ENCODE measurements at regions not wholly inside any gene's neighbourhood (a gene's known extent, or its start where the extent isn't known, plus 50 kb on each side); places are given as distances from the start of the nearest gene placed in this dataset.

GRCh38 chr18:25464227-25464626 is 112.3 kb upstream of the ZNF521 start:
- H3K27ac ChIP-seq: no peak overlapping the region
- no peak for TF ChIP-seq POLR2AphosphoS5 (IDR thresholded peaks at IDR 0.05; ENCODE audit: borderline replicate concordance, low read depth, low read length)
- no peak for TF ChIP-seq EZH2 (IDR thresholded peaks at IDR 0.05)
- TF ChIP-seq FOXP2 (optimal IDR thresholded peaks at IDR 0.05; ENCODE audit: control extremely low read depth, extremely low read length, insufficient read depth): no peak
- DNase-seq (ENCODE audit: low read depth, low spot score): no peak
- H3K9ac ChIP-seq (ENCODE audit: insufficient read length): no peak overlapping the region
- no peak overlapping the region for H3K4me3 ChIP-seq
- H3K9me3 ChIP-seq (ENCODE audit: low read depth, low read length): no peaks in the 10 kb centered on the region
- no peaks in the 10 kb centered on the region for H3K36me3 ChIP-seq (ENCODE audit: insufficient read depth, low read length)

- Histone ChIP-seq H3K27ac (no peak overlapping the region), H3K9me3 (ENCODE audit: low read depth, low read length) (no peaks in the 10 kb centered on the region), H3K36me3 (ENCODE audit: insufficient read depth, low read length) (no peaks in the 10 kb centered on the region), H3K4me3 (no peak overlapping the region), H3K9ac (ENCODE audit: insufficient read length) (no peak overlapping the region)
- no peak for TF ChIP-seq EZH2 (IDR thresholded peaks at IDR 0.05)
- no peak for TF ChIP-seq POLR2AphosphoS5 (IDR thresholded peaks at IDR 0.05; ENCODE audit: borderline replicate concordance, low read depth, low read length)
- no peak for TF ChIP-seq FOXP2 (optimal IDR thresholded peaks at IDR 0.05; ENCODE audit: control extremely low read depth, extremely low read length, insufficient read depth)
- DNase-seq (ENCODE audit: low read depth, low spot score): no peak
Observed at GRCh38 chr18:25463726-25464125, 111.8 kb upstream of the ZNF521 start.

DNA sequence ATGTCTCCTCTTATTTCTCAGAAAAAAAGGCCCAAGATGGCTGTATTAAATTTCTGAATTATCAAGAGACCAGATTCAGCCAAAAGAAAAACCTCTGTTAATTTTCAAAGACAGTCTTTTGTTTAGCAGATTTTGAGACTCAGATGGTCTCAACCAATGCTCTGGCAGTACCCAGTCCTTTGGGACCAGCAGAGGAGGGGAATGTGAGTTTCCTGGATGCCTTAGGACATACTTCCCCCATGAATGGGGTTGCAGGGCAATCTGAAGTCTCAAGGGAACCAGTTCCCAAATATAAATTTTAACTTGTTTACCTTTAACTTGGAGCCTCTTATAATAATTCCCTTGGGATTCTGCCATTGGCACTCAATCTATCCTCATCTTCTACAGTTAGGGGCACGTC is 107.8 kb upstream of the ZNF521 start:
- Histone ChIP-seq H3K4me3 (no peak overlapping the region), H3K9me3 (ENCODE audit: low read depth, low read length) (no peaks in the 10 kb centered on the region), H3K36me3 (ENCODE audit: insufficient read depth, low read length) (no peaks in the 10 kb centered on the region), H3K9ac (ENCODE audit: insufficient read length) (no peak overlapping the region), H3K27ac (no peak overlapping the region)
- DNase-seq (ENCODE audit: low read depth, low spot score): no peak
- TF ChIP-seq POLR2AphosphoS5 (IDR thresholded peaks at IDR 0.05; ENCODE audit: borderline replicate concordance, low read depth, low read length) (no peak), FOXP2 (optimal IDR thresholded peaks at IDR 0.05; ENCODE audit: control extremely low read depth, extremely low read length, insufficient read depth) (no peak), EZH2 (IDR thresholded peaks at IDR 0.05) (no peak)

GRCh38 chr18:25457601-25458000 is 105.6 kb upstream of the ZNF521 start:
- Histone ChIP-seq H3K36me3 (ENCODE audit: insufficient read depth, low read length) (no peaks in the 10 kb centered on the region), H3K9me3 (ENCODE audit: low read depth, low read length) (no peaks in the 10 kb centered on the region), H3K9ac (ENCODE audit: insufficient read length) (no peak overlapping the region), H3K27ac (no peak overlapping the region), H3K4me3 (no peak overlapping the region)
- DNase-seq (ENCODE audit: low read depth, low spot score): no peak
- TF ChIP-seq POLR2AphosphoS5 (IDR thresholded peaks at IDR 0.05; ENCODE audit: borderline replicate concordance, low read depth, low read length) (no peak), EZH2 (IDR thresholded peaks at IDR 0.05) (no peak), FOXP2 (optimal IDR thresholded peaks at IDR 0.05; ENCODE audit: control extremely low read depth, extremely low read length, insufficient read depth) (no peak)

DNA sequence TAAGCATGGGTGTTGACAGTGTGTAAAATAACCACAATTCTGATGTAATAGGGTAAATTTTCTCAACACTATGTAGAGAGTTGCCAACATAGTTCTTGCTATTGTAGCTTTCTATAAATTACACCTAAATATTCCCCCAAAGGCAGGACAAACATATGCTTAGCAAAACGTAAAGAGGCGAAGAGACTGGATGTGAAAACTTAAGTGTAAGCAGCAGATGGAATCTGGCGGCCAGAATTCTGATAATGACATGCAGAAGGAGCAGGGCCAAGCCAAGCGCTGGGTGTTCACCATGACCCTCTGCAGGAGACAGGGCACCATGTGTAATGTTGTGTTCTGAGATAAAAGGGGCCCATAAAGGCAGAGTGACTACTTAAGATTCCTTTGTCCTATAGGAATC is 105.2 kb upstream of the ZNF521 start:
- Histone ChIP-seq H3K27ac (no peak overlapping the region), H3K9me3 (ENCODE audit: low read depth, low read length) (no peaks in the 10 kb centered on the region), H3K9ac (ENCODE audit: insufficient read length) (no peak overlapping the region), H3K36me3 (ENCODE audit: insufficient read depth, low read length) (no peaks in the 10 kb centered on the region), H3K4me3 (no peak overlapping the region)
- DNase-seq (ENCODE audit: low read depth, low spot score): no peak
- TF ChIP-seq POLR2AphosphoS5 (IDR thresholded peaks at IDR 0.05; ENCODE audit: borderline replicate concordance, low read depth, low read length) (no peak), EZH2 (IDR thresholded peaks at IDR 0.05) (no peak), FOXP2 (optimal IDR thresholded peaks at IDR 0.05; ENCODE audit: control extremely low read depth, extremely low read length, insufficient read depth) (no peak)

DNA sequence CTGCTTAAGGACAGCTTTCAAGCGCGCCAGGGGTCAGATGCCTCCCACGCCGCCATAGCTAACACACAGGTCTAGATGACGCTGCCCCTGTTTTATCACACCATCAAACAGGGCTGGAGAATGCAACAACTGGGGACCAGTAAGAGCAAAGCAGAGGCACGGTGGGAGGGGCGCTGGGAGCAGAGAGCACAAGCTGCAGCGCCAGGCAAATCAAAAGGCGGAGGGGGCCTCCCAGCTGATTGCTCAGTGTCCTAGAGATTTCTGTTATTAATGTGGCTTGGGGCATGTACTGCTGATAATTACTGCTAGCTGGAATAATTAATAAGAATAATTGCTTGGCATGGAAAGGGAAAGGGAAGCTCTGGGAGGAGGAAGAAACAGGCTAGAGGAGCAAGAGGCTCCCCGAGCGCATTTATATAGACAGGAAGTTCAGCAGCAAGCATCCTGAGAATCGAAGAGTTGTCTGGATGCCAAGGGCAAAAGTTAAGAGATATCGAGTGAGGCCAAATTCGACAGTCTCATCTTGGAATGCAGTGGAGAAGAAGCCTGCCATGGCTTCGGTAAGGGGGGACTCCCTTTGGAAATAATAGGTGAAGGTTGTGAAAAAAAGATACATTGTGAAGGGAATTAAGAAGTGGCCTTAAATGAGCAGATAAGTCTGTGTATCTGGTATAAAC is 104.5 kb upstream of the ZNF521 start:
- Histone ChIP-seq H3K36me3 (ENCODE audit: insufficient read depth, low read length) (no peaks in the 10 kb centered on the region), H3K9me3 (ENCODE audit: low read depth, low read length) (no peaks in the 10 kb centered on the region), H3K27ac (no peak overlapping the region), H3K4me3 (no peak overlapping the region), H3K9ac (ENCODE audit: insufficient read length) (no peak overlapping the region)
- TF ChIP-seq POLR2AphosphoS5 (IDR thresholded peaks at IDR 0.05; ENCODE audit: borderline replicate concordance, low read depth, low read length): no peak
- TF ChIP-seq FOXP2 (optimal IDR thresholded peaks at IDR 0.05; ENCODE audit: control extremely low read depth, extremely low read length, insufficient read depth): no peak
- no peak for TF ChIP-seq EZH2 (IDR thresholded peaks at IDR 0.05)
- no peak for DNase-seq (ENCODE audit: low read depth, low spot score)

- Histone ChIP-seq H3K36me3 (ENCODE audit: insufficient read depth, low read length) (no peaks in the 10 kb centered on the region), H3K9me3 (ENCODE audit: low read depth, low read length) (no peaks in the 10 kb centered on the region), H3K4me3 (no peak overlapping the region), H3K9ac (ENCODE audit: insufficient read length) (no peak overlapping the region), H3K27ac (no peak overlapping the region)
- no peak for DNase-seq (ENCODE audit: low read depth, low spot score)
- TF ChIP-seq POLR2AphosphoS5 (IDR thresholded peaks at IDR 0.05; ENCODE audit: borderline replicate concordance, low read depth, low read length): no peak
- TF ChIP-seq FOXP2 (optimal IDR thresholded peaks at IDR 0.05; ENCODE audit: control extremely low read depth, extremely low read length, insufficient read depth): no peak
- no peak for TF ChIP-seq EZH2 (IDR thresholded peaks at IDR 0.05)
Observed at GRCh38 chr18:25455646-25456045, 103.7 kb upstream of the ZNF521 start.

- no peaks in the 10 kb centered on the region for H3K36me3 ChIP-seq (ENCODE audit: insufficient read depth, low read length)
- H3K9me3 ChIP-seq (ENCODE audit: low read depth, low read length): no peaks in the 10 kb centered on the region
- H3K27ac ChIP-seq: no peak overlapping the region
- H3K9ac ChIP-seq (ENCODE audit: insufficient read length): no peak overlapping the region
- TF ChIP-seq POLR2AphosphoS5 (IDR thresholded peaks at IDR 0.05; ENCODE audit: borderline replicate concordance, low read depth, low read length) (no peak), EZH2 (IDR thresholded peaks at IDR 0.05) (no peak), FOXP2 (optimal IDR thresholded peaks at IDR 0.05; ENCODE audit: control extremely low read depth, extremely low read length, insufficient read depth) (no peak)
- no peak overlapping the region for H3K4me3 ChIP-seq
- no peak for DNase-seq (ENCODE audit: low read depth, low spot score)
Observed at GRCh38 chr18:25455159-25455558, 103.2 kb upstream of the ZNF521 start.

DNA sequence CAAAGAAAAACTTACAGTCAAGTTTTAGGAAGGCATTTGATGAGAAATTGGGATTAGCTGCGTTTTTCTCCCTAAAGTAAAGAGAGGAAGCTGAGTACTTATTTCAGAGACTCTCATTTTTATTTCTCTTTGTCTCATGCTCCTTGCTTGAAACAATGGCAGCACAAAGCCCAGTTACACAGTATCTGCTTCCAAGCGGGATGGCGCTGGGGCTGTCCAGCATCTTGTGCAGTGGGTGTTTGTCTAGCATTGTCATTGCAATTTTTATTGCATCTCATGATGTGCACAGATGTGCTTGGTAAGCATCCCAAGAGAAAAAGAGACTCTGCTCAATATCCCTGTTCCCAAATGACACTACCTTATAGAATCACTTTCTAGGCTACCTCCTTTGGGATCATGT is 102.8 kb upstream of the ZNF521 start:
- Histone ChIP-seq H3K9me3 (ENCODE audit: low read depth, low read length) (no peaks in the 10 kb centered on the region), H3K27ac (no peak overlapping the region), H3K9ac (ENCODE audit: insufficient read length) (no peak overlapping the region), H3K4me3 (no peak overlapping the region), H3K36me3 (ENCODE audit: insufficient read depth, low read length) (no peaks in the 10 kb centered on the region)
- TF ChIP-seq POLR2AphosphoS5 (IDR thresholded peaks at IDR 0.05; ENCODE audit: borderline replicate concordance, low read depth, low read length): no peak
- TF ChIP-seq FOXP2 (optimal IDR thresholded peaks at IDR 0.05; ENCODE audit: control extremely low read depth, extremely low read length, insufficient read depth): no peak
- no peak for TF ChIP-seq EZH2 (IDR thresholded peaks at IDR 0.05)
- no peak for DNase-seq (ENCODE audit: low read depth, low spot score)

Measured in SK-N-MC (cell line).